Bronchial epithelial cell (primary cell): ENCODE measurements at regions not wholly inside any gene's neighbourhood (a gene's known extent, or its start where the extent isn't known, plus 50 kb on each side); places are given as distances from the start of the nearest gene placed in this dataset.

Experiments
- DNase-seq: peaks from one replicate; pipeline ENCODE4 v3.0.0-alpha.2; 2010; ENCODE audit warnings: low read depth
- FAIRE-seq: peaks from 2 replicates; lab custom pipeline; 2011; peaks lifted over from hg19 to GRCh38; lab: Jason Lieb, UNC
- H3K27me3 ChIP-seq: 2 replicates; pipeline ENCODE4 v1.5.1; 2011; ENCODE audit warnings: low read length; ENCODE audit not compliant: control insufficient read depth, insufficient read depth
- H3K36me3 ChIP-seq: 2 replicates; pipeline ENCODE4 v1.5.1; 2011; ENCODE audit warnings: low read length; ENCODE audit not compliant: control insufficient read depth, insufficient read depth
- H3K4me3 ChIP-seq: 2 replicates; pipeline ENCODE4 v1.5.1; 2011; ENCODE audit warnings: mild to moderate bottlenecking, low read depth, low read length, control low read depth
- CTCF ChIP-seq: IDR thresholded peaks from 2 replicates; pipeline ENCODE4 v1.5.1; 2011; ENCODE audit warnings: mild to moderate bottlenecking, moderate library complexity, low read length, control low read depth, inconsistent platforms; ENCODE audit not compliant: insufficient read depth, severe bottlenecking

- no peak for DNase-seq
- Histone ChIP-seq H3K27me3 (peaks cover 2% of the 10 kb centered on the region), H3K36me3 (no peaks in the 10 kb centered on the region), H3K4me3 (no peak overlapping the region)
- no peak for TF ChIP-seq CTCF
- no peak for FAIRE-seq
These were observed 75.4 kb upstream of the HABP2 start for GRCh38 chr10:113477451-113477850.

GRCh38 chr10:113479346-113480080, 73.3 kb upstream of the HABP2 start:
- FAIRE-seq (no peak), DNase-seq (no peak)
- peaks cover 2% of the 10 kb centered on the region for H3K27me3 ChIP-seq
- H3K4me3 ChIP-seq = no peak overlapping the region
- TF ChIP-seq CTCF = no peak
- H3K36me3 ChIP-seq = no peaks in the 10 kb centered on the region

- TF ChIP-seq CTCF = no peak
- H3K4me3 ChIP-seq = no peak overlapping the region
- FAIRE-seq (no peak), DNase-seq (no peak)
- H3K27me3 ChIP-seq = peaks cover 2% of the 10 kb centered on the region
- no peaks in the 10 kb centered on the region for H3K36me3 ChIP-seq
These were observed 72.8 kb upstream of the HABP2 start for GRCh38 chr10:113480081-113480360.

DNA sequence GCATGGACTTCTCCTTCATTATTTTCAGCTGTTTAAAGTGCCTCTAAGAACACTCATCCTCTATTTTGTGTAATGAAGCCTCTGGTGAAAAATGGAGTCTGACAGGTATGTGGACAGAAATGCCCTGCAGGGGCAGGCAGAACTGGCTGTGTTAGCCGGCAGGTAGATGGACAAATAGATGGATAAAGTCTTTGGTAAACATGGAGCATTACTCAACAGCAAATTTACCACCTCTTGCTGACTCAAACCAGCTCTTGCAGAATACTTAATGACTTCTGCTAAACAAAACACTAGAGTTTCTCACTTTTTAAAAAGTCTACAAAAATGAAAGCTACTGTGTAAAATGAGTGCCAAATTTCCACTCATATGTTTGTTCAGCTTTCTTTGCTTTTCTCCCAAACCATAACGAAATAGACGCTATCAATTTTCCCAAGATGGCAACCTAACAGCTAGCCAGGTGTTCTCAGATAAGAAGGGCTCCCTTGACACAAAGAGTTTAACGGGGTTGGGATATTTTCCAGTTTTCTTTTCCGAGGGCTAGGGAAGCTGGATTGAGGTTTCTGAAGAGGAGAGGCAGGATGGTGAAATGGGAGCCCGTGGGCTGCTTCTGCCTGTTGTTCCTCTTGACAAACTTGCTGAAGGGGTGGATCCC, 71.9 kb upstream of the HABP2 start:
- Histone ChIP-seq H3K4me3 (no peak overlapping the region), H3K36me3 (no peaks in the 10 kb centered on the region), H3K27me3 (peaks cover 2% of the 10 kb centered on the region)
- no peak for TF ChIP-seq CTCF
- FAIRE-seq (no peak), DNase-seq (peak; percentile 91)

- no peaks in the 10 kb centered on the region for H3K27me3 ChIP-seq
- TF ChIP-seq CTCF = no peak
- H3K36me3 ChIP-seq = no peaks in the 10 kb centered on the region
- DNase-seq = no peak
- no peak overlapping the region for H3K4me3 ChIP-seq
- FAIRE-seq = no peak
These were observed 68.4 kb upstream of the HABP2 start for GRCh38 chr10:113484487-113484886.
